ENCODE measurements at regions not wholly inside any gene's neighbourhood (a gene's known extent, or its start where the extent isn't known, plus 50 kb on each side); places are given as distances from the start of the nearest gene placed in this dataset.

DNA sequence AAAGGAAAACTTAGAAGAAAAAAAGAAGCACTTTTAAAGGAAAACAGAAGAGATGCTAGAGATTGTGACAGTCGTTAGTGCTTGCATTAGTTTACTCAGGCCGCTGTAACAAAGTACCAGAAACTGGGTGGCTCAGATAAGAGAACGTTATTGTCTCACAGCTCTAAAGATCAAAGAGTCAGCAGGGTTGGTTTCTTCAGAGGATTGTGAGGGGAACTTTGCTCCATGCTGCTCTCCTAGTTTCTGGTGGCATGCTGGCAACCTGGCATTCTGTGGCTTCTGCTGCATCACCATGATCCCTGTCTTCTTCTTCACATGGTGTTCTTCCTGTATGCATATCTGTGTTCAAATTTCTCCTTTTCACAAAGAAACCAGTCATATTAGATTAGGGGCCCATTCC is 119.4 kb upstream of the PLEKHA5 start:
- Histone ChIP-seq H2BK15ac (ENCODE audit: low read length) (no peak overlapping the region), H3K14ac (ENCODE audit: insufficient read length) (no peak overlapping the region), H3K4me2 (ENCODE audit: insufficient read depth in 1 of 2, low read depth in 2 of 2, low read length in 2 of 2) (no peak overlapping the region), H4K91ac (replicated peaks; ENCODE audit: insufficient read length, low read length) (no peak overlapping the region), H3K27ac (ENCODE audit: low read depth, low read length) (no peak overlapping the region), H2BK12ac (ENCODE audit: low read depth, low read length) (no peak overlapping the region), H4K8ac (ENCODE audit: extremely low read depth, insufficient read depth, low read length) (no peak overlapping the region), H4K5ac (ENCODE audit: insufficient read length, low read depth, low read length) (no peak overlapping the region), H2BK5ac (ENCODE audit: low read depth, low read length) (no peak overlapping the region), H3K9ac (replicated peaks in 1 of 4; ENCODE audit: extremely low read depth in 1 of 4, low read depth in 3 of 4, low read length in 3 of 4) (no peak overlapping the region), H4K20me1 (replicated peaks in 1 of 2; ENCODE audit: control insufficient read depth in 1 of 2, insufficient read depth in 2 of 2, low read length in 2 of 2) (no peaks in the 10 kb centered on the region), H3K36me3 (ENCODE audit: control insufficient read depth in 2 of 4, insufficient read depth in 4 of 4, low read length in 3 of 4) (no peaks in the 10 kb centered on the region), H2BK120ac (replicated peaks; ENCODE audit: low read depth, low read length) (no peak overlapping the region), H2AFZ (ENCODE audit: low read length) (no peak overlapping the region), H2AK5ac (ENCODE audit: low read depth, low read length) (no peak overlapping the region), H3K79me2 (ENCODE audit: control insufficient read depth in 1 of 2, insufficient read depth in 2 of 2, low read length in 2 of 2) (no peaks in the 10 kb centered on the region), H3K23me2 (ENCODE audit: low read depth, low read length) (no peaks in the 10 kb centered on the region), H2BK20ac (ENCODE audit: low read length) (no peak overlapping the region), H3K56ac (replicated peaks; ENCODE audit: insufficient read length, low read depth, low read length) (no peak overlapping the region), H3K4me3 (ENCODE audit: extremely low read depth in 1 of 4, insufficient read depth in 2 of 4, low read depth in 3 of 4, low read length in 4 of 4) (no peak overlapping the region), H3K9me3 (ENCODE audit: insufficient read depth in 2 of 2, low read depth in 1 of 2, low read length in 1 of 2) (no peaks in the 10 kb centered on the region), H3K27me3 (replicated peaks in 1 of 4; ENCODE audit: control insufficient read depth in 3 of 4, extremely low read depth in 1 of 4, insufficient read depth in 3 of 4, low read length in 3 of 4) (no peaks in the 10 kb centered on the region), H3K79me1 (ENCODE audit: low read depth, low read length) (no peaks in the 10 kb centered on the region), H3K4ac (replicated peaks; ENCODE audit: insufficient read length, low read depth, low read length) (no peak overlapping the region), H3K4me1 (replicated peaks in 1 of 4; ENCODE audit: control insufficient read depth in 3 of 4, insufficient read depth in 4 of 4, low read length in 3 of 4) (peaks cover 0 to 23% (median 8%) of the 10 kb centered on the region in 4 experiments; a peak in 4 of 7 replicates), H3K18ac (ENCODE audit: extremely low read depth, low read length) (no peak overlapping the region), H3K23ac (ENCODE audit: insufficient read length) (no peak overlapping the region)
- FAIRE-seq (no peak), DNase-seq (ENCODE audit: low read depth in 1 of 2, low spot score in 2 of 2) (no peak)
- 85% methylated on average over 3 of the region's 3 CpGs; no CpG with 5 or more reads in 1 of the 2 experiments for WGBS, 2 experiments (ENCODE audit: extremely low coverage in 1 of 2, insufficient coverage in 1 of 2, insufficient read length in 1 of 2, insufficient replicate concordance in 2 of 2, low coverage in 1 of 2, low lambda C conversion rate in 2 of 2, missing lambda C conversion rate in 1 of 2)
- POLR2A ChIA-PET (ENCODE audit: partially characterized antibody): no interaction called here
- CTCF ChIA-PET (ENCODE audit: partially characterized antibody): interaction anchor here (1.2 to 1.4 kb wide), 2 partner anchors 14 to 30 kb away, joined by 3 read pairs; no protein-coding TSS in a partner anchor
- TF ChIP-seq EZH2 (IDR thresholded peaks at IDR 0.05; ENCODE audit: low read depth, low read length, severe bottlenecking): no peak
- no peak for TF ChIP-seq RFX5 (IDR thresholded peaks at IDR 0.05; ENCODE audit: borderline replicate concordance, low read depth, low read length)
- TF ChIP-seq CHD1 (IDR thresholded peaks at IDR 0.05; ENCODE audit: low read depth, low read length): no peak
- TF ChIP-seq, protein P1, sequence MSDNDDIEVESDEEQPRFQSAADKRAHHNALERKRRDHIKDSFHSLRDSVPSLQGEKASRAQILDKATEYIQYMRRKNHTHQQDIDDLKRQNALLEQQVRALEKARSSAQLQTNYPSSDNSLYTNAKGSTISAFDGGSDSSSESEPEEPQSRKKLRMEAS (IDR thresholded peaks at IDR 0.05): no peak
- no peak for TF ChIP-seq JUND (IDR thresholded peaks at IDR 0.05; ENCODE audit: low read length)
- no peak for TF ChIP-seq BACH1 (IDR thresholded peaks at IDR 0.05; ENCODE audit: low read length)
- TF ChIP-seq KDM1A (IDR thresholded peaks at IDR 0.05; ENCODE audit: borderline replicate concordance, low read length): no peak
- TF ChIP-seq SP2 (IDR thresholded peaks at IDR 0.05; ENCODE audit: low read length): no peak
- TF ChIP-seq YY1 (IDR thresholded peaks at IDR 0.05; ENCODE audit: low read depth, low read length): no peak
- TF ChIP-seq SRF (IDR thresholded peaks at IDR 0.05; ENCODE audit: low read depth, low read length): no peak
- no peak for TF ChIP-seq POU5F1 (IDR thresholded peaks at IDR 0.05; ENCODE audit: low read depth, low read length)
- no peak for TF ChIP-seq HDAC6 (IDR thresholded peaks at IDR 0.05; ENCODE audit: low read depth, low read length)
- no peak for TF ChIP-seq BRCA1 (IDR thresholded peaks at IDR 0.05; ENCODE audit: low read depth, low read length)
- TF ChIP-seq PHF8 (conservative IDR thresholded peaks at IDR 0.05; ENCODE audit: low read depth, low read length): no peak
- no peak for TF ChIP-seq BCL11A (IDR thresholded peaks at IDR 0.05; ENCODE audit: low read depth in 2 of 2, low read length in 2 of 2)
- no peak for TF ChIP-seq SUZ12 (IDR thresholded peaks at IDR 0.05; ENCODE audit: low read length)

Data from H1 (cell line).